NCI-H2081 (cell line): ENCODE measurements at regions not wholly inside any gene's neighbourhood (a gene's known extent, or its start where the extent isn't known, plus 50 kb on each side); places are given as distances from the start of the nearest gene placed in this dataset.
A peak's percentile ranks its signal among the peaks of the same experiment; 100 is the strongest.

Experiments
- DNase-seq, 2 experiments: peaks; one replicate each; lab custom pipeline; 2025; lab: John Stamatoyannopoulos, UW

GRCh38 chr14:78073028-78073427, 97.1 kb upstream of the NRXN3 start:
- DNase-seq: no peak

- peak in 1 of 2 experiments; percentile 16 for DNase-seq
Observed at GRCh38 chr14:78074561-78074960, 95.6 kb upstream of the NRXN3 start.

GRCh38 chr14:78075033-78075432, 95.1 kb upstream of the NRXN3 start:
- DNase-seq: no peak

- DNase-seq: peak in 1 of 2 experiments; percentile 44
Observed at GRCh38 chr14:78075555-78076277, 94.5 kb upstream of the NRXN3 start.

GRCh38 chr14:78081245-78081644, 88.9 kb upstream of the NRXN3 start:
- DNase-seq: no peak

GRCh38 chr14:78083837-78084236, 86.3 kb upstream of the NRXN3 start:
- no peak for DNase-seq

- DNase-seq: no peak
Observed at GRCh38 chr14:78086342-78086741, 83.8 kb upstream of the NRXN3 start.

- DNase-seq: no peak
Observed at GRCh38 chr14:78088916-78089315, 81.3 kb upstream of the NRXN3 start.

GRCh38 chr14:78090864-78091263, 79.3 kb upstream of the NRXN3 start:
- no peak for DNase-seq

GRCh38 chr14:78091361-78091760, 78.8 kb upstream of the NRXN3 start:
- no peak for DNase-seq

- no peak for DNase-seq
Observed at GRCh38 chr14:78092040-78092439, 78.1 kb upstream of the NRXN3 start.

GRCh38 chr14:78103271-78103670, 66.9 kb upstream of the NRXN3 start:
- DNase-seq: peak in 1 of 2 experiments; percentile 37

- DNase-seq: peak in 1 of 2 experiments; percentile 27
Observed at GRCh38 chr14:78104160-78104559, 66.0 kb upstream of the NRXN3 start.

- DNase-seq: no peak
Observed at GRCh38 chr14:78104655-78105054, 65.5 kb upstream of the NRXN3 start.

GRCh38 chr14:78106381-78106780, 63.8 kb upstream of the NRXN3 start:
- DNase-seq: no peak

GRCh38 chr14:78107166-78107565, 63.0 kb upstream of the NRXN3 start:
- no peak for DNase-seq

- DNase-seq: no peak
Observed at GRCh38 chr14:78119440-78119839, 50.7 kb upstream of the NRXN3 start.
